ENCODE measurements at regions not wholly inside any gene's neighbourhood (a gene's known extent, or its start where the extent isn't known, plus 50 kb on each side); places are given as distances from the start of the nearest gene placed in this dataset.
"Not testable (repeated sequence)": the region's sequence is repeated elsewhere in the genome, so short reads cannot be mapped to it uniquely, and the experiment has no call there.

- DNase-seq (ENCODE audit: low spot score), result no peak
These were observed 57.9 kb upstream of the ST3GAL6 start for GRCh38 chr3:98705212-98705611.

DNA sequence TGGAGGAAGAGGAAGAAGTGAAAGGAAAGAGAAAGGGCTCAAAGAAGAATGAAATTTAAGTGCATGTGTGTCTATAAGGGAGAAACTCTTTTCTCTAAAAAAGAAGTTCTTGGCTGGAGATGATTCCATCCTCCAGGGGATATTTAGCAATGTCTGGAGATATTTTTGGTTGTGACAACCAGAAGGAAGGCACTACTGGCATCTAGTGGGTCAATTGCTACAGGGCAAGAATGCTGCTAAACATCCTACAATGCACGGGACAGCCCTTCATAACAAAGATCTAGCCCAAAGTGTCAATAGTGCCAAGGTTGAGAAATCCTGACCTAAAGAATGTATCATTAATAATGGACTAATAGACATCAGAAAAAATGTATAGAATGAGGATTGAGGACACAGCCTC lies 57.4 kb upstream of the ST3GAL6 start:
- DNase-seq (ENCODE audit: low spot score), result no peak

DNA sequence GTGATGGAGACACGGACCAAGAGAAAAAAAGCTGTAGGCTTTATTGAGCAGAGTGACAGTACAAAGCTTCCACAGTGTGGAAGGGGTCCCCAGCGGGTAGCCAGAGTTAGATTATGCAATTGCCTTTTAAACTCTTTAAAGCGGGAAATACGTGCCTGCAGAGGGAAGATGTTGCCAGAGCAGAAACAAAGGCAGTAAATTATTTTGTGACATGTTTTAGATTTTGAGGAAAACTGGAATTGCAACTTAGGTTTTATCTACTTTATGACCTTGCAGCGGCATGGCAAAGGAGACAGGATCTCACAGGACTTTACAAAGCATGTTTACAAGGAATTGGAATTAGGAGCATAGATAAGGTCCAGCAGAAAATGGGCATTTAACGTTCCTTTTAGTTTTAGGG lies 54.5 kb upstream of the ST3GAL6 start:
- DNase-seq (ENCODE audit: low spot score), result not testable (repeated sequence)

- DNase-seq (ENCODE audit: low spot score), result no peak
These were observed 53.7 kb upstream of the ST3GAL6 start for GRCh38 chr3:98709441-98709840.

DNA sequence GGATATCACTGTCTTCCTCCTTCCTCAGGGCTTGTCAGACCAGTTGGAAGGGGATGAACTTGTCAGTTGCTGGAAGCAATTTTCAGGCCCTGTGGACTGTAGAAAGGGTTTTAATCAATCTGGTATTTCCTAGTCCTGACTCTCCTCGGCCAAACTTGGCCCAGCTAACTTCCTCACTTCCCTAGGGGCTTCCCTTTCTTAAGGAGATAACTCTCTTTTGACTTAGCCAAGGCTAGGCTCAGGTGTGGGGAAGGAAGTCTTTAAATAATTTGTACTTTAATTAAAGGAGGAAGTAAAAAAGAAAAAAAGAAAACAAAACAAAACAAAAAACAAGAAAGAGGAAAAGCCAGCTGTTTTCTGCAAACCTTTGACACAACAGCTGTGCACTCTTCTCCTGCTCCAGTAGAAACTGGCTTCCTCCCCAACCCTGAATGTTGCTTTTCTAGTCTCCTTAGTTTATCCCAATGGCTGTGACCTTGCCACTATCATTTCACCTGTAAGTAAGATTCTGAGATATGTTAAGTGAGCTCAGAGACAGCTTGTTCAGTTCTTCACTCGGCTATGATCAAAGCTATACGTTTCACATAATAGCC lies 53.0 kb upstream of the ST3GAL6 start:
- DNase-seq (ENCODE audit: low spot score), result no peak

GRCh38 chr3:98711426-98711825 lies 51.7 kb upstream of the ST3GAL6 start:
- DNase-seq (ENCODE audit: low spot score), result no peak

DNA sequence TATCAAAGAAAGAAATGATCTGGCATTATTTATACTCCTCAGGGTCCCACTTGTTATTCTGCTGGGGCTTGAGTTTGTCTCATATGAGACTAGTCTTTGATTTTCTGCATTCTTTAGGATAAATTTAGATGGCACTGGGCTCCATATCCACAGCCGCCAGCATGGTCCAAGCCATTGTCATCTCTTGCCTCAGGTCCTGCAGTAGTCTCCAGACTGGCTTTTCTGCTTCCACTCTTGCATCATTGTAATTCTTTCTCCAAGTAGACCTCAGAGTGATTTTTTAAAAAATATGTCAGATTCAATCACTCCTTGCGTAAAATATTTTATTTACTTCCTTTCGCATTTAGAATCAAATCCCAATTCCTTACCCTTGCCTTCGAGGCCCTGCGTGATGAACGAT lies 50.4 kb upstream of the ST3GAL6 start:
- no peak for DNase-seq (ENCODE audit: low spot score)

DNA sequence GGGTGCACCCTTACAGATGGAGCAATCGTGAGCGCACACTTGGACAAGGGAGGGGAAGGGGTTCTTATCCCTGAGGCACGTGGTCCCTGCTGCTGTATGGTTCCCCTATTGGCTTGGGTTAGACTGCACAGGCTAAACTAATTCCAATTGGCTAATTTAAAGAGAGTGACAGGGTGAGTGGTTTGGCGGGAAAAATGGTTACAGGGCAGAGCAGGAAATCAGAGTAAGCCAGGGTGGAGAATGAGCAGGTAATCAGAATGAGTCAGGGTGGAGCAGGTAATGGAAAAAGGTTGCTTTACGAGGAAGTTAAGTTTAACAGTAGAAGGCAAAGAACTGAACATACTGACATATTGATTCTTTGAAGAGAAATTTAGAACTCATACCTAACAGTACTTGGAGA lies 49.8 kb upstream of the ST3GAL6 start:
- DNase-seq (ENCODE audit: low spot score), result not testable (repeated sequence)

All from germinal center (tissue), 1 donor.